GM23338 (cell line): ENCODE measurements at regions not wholly inside any gene's neighbourhood (a gene's known extent, or its start where the extent isn't known, plus 50 kb on each side); places are given as distances from the start of the nearest gene placed in this dataset.

Source experiments
- JUNB ChIP-seq: IDR thresholded peaks from one replicate; pipeline ENCODE4 v1.6.1; 2016; ENCODE audit warnings: antibody characterized with exemption; ENCODE audit not compliant: unreplicated experiment
- NANOG ChIP-seq: IDR thresholded peaks from 2 replicates; pipeline ENCODE4 v1.6.1; 2016; ENCODE audit warnings: antibody characterized with exemption, borderline replicate concordance
- STAT1 ChIP-seq: IDR thresholded peaks from one replicate; pipeline ENCODE4 v1.6.1; 2016; ENCODE audit warnings: antibody characterized with exemption; ENCODE audit not compliant: unreplicated experiment
- TF ChIP-seq, protein P1 (sequence below): fragments of 250-450 bp; sonication (Bioruptor Pico); IDR thresholded peaks from 2 replicates; pipeline ENCODE4 v1.5.0; 2020; ENCODE audit warnings: mild to moderate bottlenecking, moderate library complexity
- TF ChIP-seq, protein P2 (sequence below), 2 experiments: fragments of 200-600 bp in 1 of 2; sonication (generic) in 1 of 2; conservative IDR thresholded peaks; 2 replicates each; pipeline versions ENCODE4 v1.5.1 to v1.6.1; 2016 to 2017; ENCODE audit warnings: antibody characterized with exemption in 2 of 2, low read depth in 2 of 2, mild to moderate bottlenecking in 2 of 2, moderate library complexity in 1 of 2

DNA sequence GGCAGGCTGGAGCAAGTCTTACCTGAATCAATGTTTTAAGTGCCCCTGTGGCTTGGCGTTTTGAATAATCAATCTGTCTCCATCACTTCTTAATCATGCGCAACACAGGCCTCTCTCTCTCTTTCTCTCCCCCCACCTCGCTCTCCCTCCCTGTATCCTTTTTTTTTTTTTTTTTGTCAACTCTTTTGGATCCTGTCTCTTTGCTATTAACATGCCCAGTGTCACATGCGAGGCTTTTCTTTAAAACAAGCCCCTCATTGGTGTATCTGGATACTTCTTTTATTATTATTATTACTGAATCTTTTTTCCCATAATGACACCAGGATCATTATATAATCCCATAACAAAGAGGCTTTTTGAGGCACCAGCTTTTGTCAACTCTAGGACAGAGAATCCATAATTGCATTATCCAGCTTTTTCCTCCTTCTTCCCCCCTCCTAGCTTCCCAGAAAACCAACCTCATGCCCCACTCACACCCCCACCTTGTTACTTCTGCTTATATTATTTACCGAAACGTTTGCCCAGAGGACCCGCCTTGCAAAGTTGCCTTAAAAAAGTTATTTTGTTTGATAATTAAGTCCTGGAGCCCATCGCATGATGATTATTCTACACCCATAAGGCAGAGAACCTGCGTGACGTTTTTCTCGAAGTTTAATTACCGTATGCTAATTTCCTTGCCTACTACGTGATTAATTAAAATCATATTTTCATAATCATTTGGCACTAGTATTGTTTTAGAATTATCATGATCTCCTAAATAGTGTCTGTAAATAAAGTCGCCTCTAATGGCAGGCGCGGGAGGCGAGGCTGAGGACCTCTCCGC lies 148.1 kb upstream of the ZNF536 start (continued):
- TF ChIP-seq, protein P1, sequence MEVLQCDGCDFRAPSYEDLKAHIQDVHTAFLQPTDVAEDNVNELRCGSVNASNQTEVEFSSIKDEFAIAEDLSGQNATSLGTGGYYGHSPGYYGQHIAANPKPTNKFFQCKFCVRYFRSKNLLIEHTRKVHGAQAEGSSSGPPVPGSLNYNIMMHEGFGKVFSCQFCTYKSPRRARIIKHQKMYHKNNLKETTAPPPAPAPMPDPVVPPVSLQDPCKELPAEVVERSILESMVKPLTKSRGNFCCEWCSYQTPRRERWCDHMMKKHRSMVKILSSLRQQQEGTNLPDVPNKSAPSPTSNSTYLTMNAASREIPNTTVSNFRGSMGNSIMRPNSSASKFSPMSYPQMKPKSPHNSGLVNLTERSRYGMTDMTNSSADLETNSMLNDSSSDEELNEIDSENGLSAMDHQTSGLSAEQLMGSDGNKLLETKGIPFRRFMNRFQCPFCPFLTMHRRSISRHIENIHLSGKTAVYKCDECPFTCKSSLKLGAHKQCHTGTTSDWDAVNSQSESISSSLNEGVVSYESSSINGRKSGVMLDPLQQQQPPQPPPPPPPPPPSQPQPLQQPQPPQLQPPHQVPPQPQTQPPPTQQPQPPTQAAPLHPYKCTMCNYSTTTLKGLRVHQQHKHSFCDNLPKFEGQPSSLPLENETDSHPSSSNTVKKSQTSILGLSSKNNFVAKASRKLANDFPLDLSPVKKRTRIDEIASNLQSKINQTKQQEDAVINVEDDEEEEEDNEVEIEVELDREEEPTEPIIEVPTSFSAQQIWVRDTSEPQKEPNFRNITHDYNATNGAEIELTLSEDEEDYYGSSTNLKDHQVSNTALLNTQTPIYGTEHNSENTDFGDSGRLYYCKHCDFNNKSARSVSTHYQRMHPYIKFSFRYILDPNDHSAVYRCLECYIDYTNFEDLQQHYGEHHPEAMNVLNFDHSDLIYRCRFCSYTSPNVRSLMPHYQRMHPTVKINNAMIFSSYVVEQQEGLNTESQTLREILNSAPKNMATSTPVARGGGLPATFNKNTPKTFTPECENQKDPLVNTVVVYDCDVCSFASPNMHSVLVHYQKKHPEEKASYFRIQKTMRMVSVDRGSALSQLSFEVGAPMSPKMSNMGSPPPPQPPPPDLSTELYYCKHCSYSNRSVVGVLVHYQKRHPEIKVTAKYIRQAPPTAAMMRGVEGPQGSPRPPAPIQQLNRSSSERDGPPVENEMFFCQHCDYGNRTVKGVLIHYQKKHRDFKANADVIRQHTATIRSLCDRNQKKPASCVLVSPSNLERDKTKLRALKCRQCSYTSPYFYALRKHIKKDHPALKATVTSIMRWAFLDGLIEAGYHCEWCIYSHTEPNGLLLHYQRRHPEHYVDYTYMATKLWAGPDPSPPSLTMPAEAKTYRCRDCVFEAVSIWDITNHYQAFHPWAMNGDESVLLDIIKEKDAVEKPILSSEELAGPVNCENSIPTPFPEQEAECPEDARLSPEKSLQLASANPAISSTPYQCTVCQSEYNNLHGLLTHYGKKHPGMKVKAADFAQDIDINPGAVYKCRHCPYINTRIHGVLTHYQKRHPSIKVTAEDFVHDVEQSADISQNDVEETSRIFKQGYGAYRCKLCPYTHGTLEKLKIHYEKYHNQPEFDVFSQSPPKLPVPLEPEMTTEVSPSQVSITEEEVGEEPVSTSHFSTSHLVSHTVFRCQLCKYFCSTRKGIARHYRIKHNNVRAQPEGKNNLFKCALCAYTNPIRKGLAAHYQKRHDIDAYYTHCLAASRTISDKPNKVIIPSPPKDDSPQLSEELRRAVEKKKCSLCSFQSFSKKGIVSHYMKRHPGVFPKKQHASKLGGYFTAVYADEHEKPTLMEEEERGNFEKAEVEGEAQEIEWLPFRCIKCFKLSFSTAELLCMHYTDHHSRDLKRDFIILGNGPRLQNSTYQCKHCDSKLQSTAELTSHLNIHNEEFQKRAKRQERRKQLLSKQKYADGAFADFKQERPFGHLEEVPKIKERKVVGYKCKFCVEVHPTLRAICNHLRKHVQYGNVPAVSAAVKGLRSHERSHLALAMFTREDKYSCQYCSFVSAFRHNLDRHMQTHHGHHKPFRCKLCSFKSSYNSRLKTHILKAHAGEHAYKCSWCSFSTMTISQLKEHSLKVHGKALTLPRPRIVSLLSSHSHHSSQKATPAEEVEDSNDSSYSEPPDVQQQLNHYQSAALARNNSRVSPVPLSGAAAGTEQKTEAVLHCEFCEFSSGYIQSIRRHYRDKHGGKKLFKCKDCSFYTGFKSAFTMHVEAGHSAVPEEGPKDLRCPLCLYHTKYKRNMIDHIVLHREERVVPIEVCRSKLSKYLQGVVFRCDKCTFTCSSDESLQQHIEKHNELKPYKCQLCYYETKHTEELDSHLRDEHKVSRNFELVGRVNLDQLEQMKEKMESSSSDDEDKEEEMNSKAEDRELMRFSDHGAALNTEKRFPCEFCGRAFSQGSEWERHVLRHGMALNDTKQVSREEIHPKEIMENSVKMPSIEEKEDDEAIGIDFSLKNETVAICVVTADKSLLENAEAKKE, result no peak
- TF ChIP-seq STAT1, result no peak
- TF ChIP-seq, protein P2, sequence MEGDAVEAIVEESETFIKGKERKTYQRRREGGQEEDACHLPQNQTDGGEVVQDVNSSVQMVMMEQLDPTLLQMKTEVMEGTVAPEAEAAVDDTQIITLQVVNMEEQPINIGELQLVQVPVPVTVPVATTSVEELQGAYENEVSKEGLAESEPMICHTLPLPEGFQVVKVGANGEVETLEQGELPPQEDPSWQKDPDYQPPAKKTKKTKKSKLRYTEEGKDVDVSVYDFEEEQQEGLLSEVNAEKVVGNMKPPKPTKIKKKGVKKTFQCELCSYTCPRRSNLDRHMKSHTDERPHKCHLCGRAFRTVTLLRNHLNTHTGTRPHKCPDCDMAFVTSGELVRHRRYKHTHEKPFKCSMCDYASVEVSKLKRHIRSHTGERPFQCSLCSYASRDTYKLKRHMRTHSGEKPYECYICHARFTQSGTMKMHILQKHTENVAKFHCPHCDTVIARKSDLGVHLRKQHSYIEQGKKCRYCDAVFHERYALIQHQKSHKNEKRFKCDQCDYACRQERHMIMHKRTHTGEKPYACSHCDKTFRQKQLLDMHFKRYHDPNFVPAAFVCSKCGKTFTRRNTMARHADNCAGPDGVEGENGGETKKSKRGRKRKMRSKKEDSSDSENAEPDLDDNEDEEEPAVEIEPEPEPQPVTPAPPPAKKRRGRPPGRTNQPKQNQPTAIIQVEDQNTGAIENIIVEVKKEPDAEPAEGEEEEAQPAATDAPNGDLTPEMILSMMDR (conservative IDR thresholded peaks at IDR 0.05; ENCODE audit: low read depth in 2 of 2), result no peak
- no peak for TF ChIP-seq JUNB
- TF ChIP-seq NANOG, result no peak
